Breast epithelium (tissue), 3 donors: ENCODE measurements at regions not wholly inside any gene's neighbourhood (a gene's known extent, or its start where the extent isn't known, plus 50 kb on each side); places are given as distances from the start of the nearest gene placed in this dataset.

Source experiments
- CTCF ChIP-seq, 3 donors: fragments of 450-650 bp; IDR thresholded peaks; one replicate each; pipeline ENCODE4 v1.5.1; 2016 to 2017; ENCODE audit warnings: antibody characterized with exemption in 3 of 3, mild to moderate bottlenecking in 3 of 3, moderate library complexity in 3 of 3
- POLR2A ChIP-seq: fragments of 450-650 bp; IDR thresholded peaks from one replicate; pipeline ENCODE4 v1.6.1; 2016; ENCODE audit warnings: antibody characterized with exemption, mild to moderate bottlenecking, moderate library complexity
- POLR2AphosphoS5 ChIP-seq, 3 donors: sonication (generic); formaldehyde crosslinking; IDR thresholded peaks; one replicate each; pipeline ENCODE4 v1.6.1; 2017; ENCODE audit warnings: antibody characterized with exemption in 3 of 3

- no peak for TF ChIP-seq CTCF (IDR thresholded peaks at IDR 0.05)
- TF ChIP-seq POLR2AphosphoS5 (IDR thresholded peaks at IDR 0.05): no peak
- TF ChIP-seq POLR2A: no peak
Measured at GRCh38 chr10:3474266-3474665, 301.7 kb upstream of the PITRM1 start.
